ENCODE measurements at regions not wholly inside any gene's neighbourhood (a gene's known extent, or its start where the extent isn't known, plus 50 kb on each side); places are given as distances from the start of the nearest gene placed in this dataset.

DNA sequence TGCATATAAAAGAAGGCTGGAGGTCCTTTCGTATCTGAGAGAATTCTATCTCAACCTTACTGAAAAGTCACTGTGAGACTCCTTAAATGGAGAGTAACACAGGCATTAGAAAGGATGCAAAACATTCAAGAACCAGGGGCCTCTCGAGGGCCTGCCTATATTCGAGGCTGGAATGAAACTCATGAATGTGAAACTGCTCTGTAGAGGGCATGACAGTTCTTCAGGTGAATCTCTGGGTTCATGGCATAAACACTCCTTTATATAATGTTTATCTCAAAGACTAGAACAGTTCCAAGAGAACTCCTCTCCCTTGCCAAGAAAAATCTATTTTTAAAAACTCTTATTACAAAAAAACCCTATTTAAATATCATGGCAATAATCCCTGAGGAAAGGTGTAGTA is 113.9 kb downstream of the SEC61B start:
- Histone ChIP-seq H3K27me3 (ENCODE audit: insufficient read depth, low read length) (no peaks in the 10 kb centered on the region), H3K4me3 (ENCODE audit: low read length) (no peak overlapping the region), H3K36me3 (ENCODE audit: insufficient read depth, low read depth, low read length) (no peaks in the 10 kb centered on the region), H3K4me1 (ENCODE audit: insufficient read depth, low read length) (no peaks in the 10 kb centered on the region), H3K9ac (ENCODE audit: low read depth, low read length) (no peak overlapping the region), H3K9me3 (ENCODE audit: insufficient read depth, low read depth, low read length) (no peaks in the 10 kb centered on the region), H3K27ac (ENCODE audit: low read length) (no peak overlapping the region)

DNA sequence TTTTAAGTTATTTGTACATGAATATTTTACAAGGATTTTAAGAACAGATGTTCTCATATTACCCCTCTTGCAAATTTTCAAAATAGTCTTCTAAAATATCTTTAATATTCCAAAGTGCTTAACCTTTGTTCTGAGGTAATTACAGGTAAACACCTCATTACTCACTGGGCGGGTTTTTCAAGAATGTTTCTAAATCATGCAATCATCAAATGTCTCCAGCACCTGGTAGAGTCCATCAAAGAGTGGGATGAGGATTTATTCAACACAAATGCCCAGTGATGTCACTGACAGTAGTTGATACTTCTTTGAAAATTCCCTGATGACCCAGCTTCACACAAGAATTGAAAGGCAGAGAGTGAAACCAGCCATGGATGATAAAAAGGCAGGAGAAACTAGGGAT is 114.4 kb downstream of the SEC61B start:
- Histone ChIP-seq H3K9ac (ENCODE audit: low read depth, low read length) (no peak overlapping the region), H3K27me3 (ENCODE audit: insufficient read depth, low read length) (no peaks in the 10 kb centered on the region), H3K27ac (ENCODE audit: low read length) (no peak overlapping the region), H3K4me1 (ENCODE audit: insufficient read depth, low read length) (no peaks in the 10 kb centered on the region), H3K9me3 (ENCODE audit: insufficient read depth, low read depth, low read length) (no peaks in the 10 kb centered on the region), H3K36me3 (ENCODE audit: insufficient read depth, low read depth, low read length) (no peaks in the 10 kb centered on the region), H3K4me3 (ENCODE audit: low read length) (no peak overlapping the region)

GRCh38 chr9:99340281-99340680 is 118.2 kb downstream of the SEC61B start:
- Histone ChIP-seq H3K27me3 (ENCODE audit: insufficient read depth, low read length) (no peaks in the 10 kb centered on the region), H3K36me3 (ENCODE audit: insufficient read depth, low read depth, low read length) (no peaks in the 10 kb centered on the region), H3K9me3 (ENCODE audit: insufficient read depth, low read depth, low read length) (no peaks in the 10 kb centered on the region)

DNA sequence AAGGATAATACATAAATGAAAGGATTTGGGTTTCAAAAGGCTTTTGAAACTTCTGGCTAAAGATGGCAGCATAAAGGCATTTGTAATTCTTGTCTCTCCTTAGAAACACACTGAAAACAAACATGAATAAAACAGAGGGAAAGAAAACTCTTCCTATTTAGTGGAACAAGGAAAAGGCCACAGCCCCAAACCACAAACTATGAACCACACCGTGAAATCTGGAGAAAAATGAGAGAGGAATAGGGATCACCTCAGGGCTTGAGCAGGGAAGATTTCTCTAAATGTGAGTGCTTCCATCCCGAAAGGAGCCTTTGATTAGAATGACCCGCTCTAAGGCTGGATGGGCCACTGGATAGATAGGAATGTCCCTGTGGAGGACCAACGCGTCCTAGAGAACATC is 119.6 kb downstream of the SEC61B start:
- Histone ChIP-seq H3K4me1 (ENCODE audit: insufficient read depth, low read length) (no peaks in the 10 kb centered on the region), H3K9me3 (ENCODE audit: insufficient read depth, low read depth, low read length) (no peaks in the 10 kb centered on the region), H3K4me3 (ENCODE audit: low read length) (no peak overlapping the region), H3K36me3 (ENCODE audit: insufficient read depth, low read depth, low read length) (no peaks in the 10 kb centered on the region), H3K27me3 (ENCODE audit: insufficient read depth, low read length) (no peaks in the 10 kb centered on the region), H3K27ac (ENCODE audit: low read length) (no peak overlapping the region), H3K9ac (ENCODE audit: low read depth, low read length) (no peak overlapping the region)

More at GRCh38 chr9:99340281-99340680, 118.2 kb downstream of the SEC61B start:
- Histone ChIP-seq H3K9ac (ENCODE audit: low read depth, low read length) (no peak overlapping the region), H3K27ac (ENCODE audit: low read length) (no peak overlapping the region), H3K4me3 (ENCODE audit: low read length) (no peak overlapping the region), H3K4me1 (ENCODE audit: insufficient read depth, low read length) (no peaks in the 10 kb centered on the region)

DNA sequence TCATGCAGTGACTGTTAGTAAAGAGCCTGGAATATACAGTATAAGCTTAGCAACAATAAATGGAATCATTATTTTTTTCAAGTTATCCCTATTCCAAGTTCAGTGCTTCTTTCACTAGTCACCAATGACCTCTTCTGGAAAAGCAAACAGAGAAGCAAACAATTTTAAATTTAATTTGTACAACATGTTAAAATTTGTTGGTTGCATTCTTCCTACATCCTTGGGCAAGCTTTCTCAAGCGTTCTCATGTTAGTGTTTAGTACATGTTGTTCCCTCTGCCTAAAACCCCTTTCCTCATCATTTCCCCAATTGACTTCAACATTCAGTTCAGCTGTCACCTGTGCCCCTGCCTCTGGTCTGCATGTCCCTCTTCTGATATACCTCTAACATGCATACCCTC is 123.4 kb downstream of the SEC61B start:
- Histone ChIP-seq H3K4me3 (ENCODE audit: low read length) (no peak overlapping the region), H3K4me1 (ENCODE audit: insufficient read depth, low read length) (no peaks in the 10 kb centered on the region), H3K9me3 (ENCODE audit: insufficient read depth, low read depth, low read length) (no peaks in the 10 kb centered on the region), H3K36me3 (ENCODE audit: insufficient read depth, low read depth, low read length) (no peaks in the 10 kb centered on the region), H3K27ac (ENCODE audit: low read length) (no peak overlapping the region), H3K27me3 (ENCODE audit: insufficient read depth, low read length) (no peaks in the 10 kb centered on the region), H3K9ac (ENCODE audit: low read depth, low read length) (no peak overlapping the region)

DNA sequence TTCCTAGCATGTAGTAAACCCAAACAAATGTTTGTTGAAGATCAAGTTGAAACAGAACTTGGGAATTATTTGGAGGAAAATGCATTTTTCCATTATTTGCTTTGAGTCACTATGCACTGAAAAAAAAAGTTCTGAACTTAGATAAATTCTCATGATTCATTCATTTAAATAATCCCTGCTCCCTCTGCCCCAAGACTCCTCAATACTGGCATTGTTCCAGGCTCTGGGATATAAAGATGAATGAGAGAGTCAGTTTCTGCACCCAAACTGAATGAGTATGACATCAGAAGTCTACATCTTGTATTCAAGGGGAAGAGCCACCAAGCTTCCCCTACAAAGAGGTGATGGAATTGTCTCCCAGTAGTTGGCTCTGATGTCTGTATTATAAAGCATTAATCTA is 123.9 kb downstream of the SEC61B start:
- H3K27ac ChIP-seq (ENCODE audit: low read length): no peak overlapping the region

GRCh38 chr9:99347568-99347967 is 125.5 kb downstream of the SEC61B start:
- no peak overlapping the region for H3K27ac ChIP-seq (ENCODE audit: low read length)
- no peaks in the 10 kb centered on the region for H3K27me3 ChIP-seq (ENCODE audit: insufficient read depth, low read length)
- no peaks in the 10 kb centered on the region for H3K4me1 ChIP-seq (ENCODE audit: insufficient read depth, low read length)
- no peak overlapping the region for H3K9ac ChIP-seq (ENCODE audit: low read depth, low read length)
- H3K9me3 ChIP-seq (ENCODE audit: insufficient read depth, low read depth, low read length): no peaks in the 10 kb centered on the region
- no peak overlapping the region for H3K4me3 ChIP-seq (ENCODE audit: low read length)
- no peaks in the 10 kb centered on the region for H3K36me3 ChIP-seq (ENCODE audit: insufficient read depth, low read depth, low read length)

More for the DNA sequence above, 123.9 kb downstream of the SEC61B start:
- Histone ChIP-seq H3K27me3 (ENCODE audit: insufficient read depth, low read length) (no peaks in the 10 kb centered on the region), H3K36me3 (ENCODE audit: insufficient read depth, low read depth, low read length) (no peaks in the 10 kb centered on the region), H3K9me3 (ENCODE audit: insufficient read depth, low read depth, low read length) (no peaks in the 10 kb centered on the region), H3K9ac (ENCODE audit: low read depth, low read length) (no peak overlapping the region), H3K4me1 (ENCODE audit: insufficient read depth, low read length) (no peaks in the 10 kb centered on the region), H3K4me3 (ENCODE audit: low read length) (no peak overlapping the region)

DNA sequence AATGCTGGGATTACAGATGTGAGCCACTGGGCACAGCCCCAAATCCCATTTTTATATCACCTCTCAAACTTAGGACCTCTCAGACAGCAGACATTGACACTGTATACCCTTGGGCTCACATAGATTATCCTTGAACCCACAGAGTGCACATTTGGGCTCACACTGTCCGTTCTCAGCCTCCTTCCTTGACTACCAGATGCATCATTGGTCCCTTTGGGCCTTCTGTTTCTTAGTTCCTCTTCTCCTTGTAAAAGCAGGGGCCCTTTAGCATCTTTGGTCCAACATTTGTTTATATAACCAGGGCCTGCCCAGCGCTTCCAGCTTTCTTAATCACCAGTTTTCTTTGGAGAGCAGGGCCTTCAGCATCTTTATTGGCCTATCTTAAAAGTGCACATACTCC is 126.2 kb downstream of the SEC61B start:
- Histone ChIP-seq H3K4me1 (ENCODE audit: insufficient read depth, low read length) (no peaks in the 10 kb centered on the region), H3K27ac (ENCODE audit: low read length) (no peak overlapping the region), H3K27me3 (ENCODE audit: insufficient read depth, low read length) (no peaks in the 10 kb centered on the region), H3K4me3 (ENCODE audit: low read length) (no peak overlapping the region), H3K9me3 (ENCODE audit: insufficient read depth, low read depth, low read length) (no peaks in the 10 kb centered on the region), H3K36me3 (ENCODE audit: insufficient read depth, low read depth, low read length) (no peaks in the 10 kb centered on the region), H3K9ac (ENCODE audit: low read depth, low read length) (no peak overlapping the region)

- H3K9me3 ChIP-seq (ENCODE audit: insufficient read depth, low read depth, low read length): no peaks in the 10 kb centered on the region
- H3K9ac ChIP-seq (ENCODE audit: low read depth, low read length): no peak overlapping the region
- H3K27ac ChIP-seq (ENCODE audit: low read length): no peak overlapping the region
- no peaks in the 10 kb centered on the region for H3K36me3 ChIP-seq (ENCODE audit: insufficient read depth, low read depth, low read length)
- H3K27me3 ChIP-seq (ENCODE audit: insufficient read depth, low read length): no peaks in the 10 kb centered on the region
- no peaks in the 10 kb centered on the region for H3K4me1 ChIP-seq (ENCODE audit: insufficient read depth, low read length)
- no peak overlapping the region for H3K4me3 ChIP-seq (ENCODE audit: low read length)
Observed at GRCh38 chr9:99349870-99350269, 127.8 kb downstream of the SEC61B start.

GRCh38 chr9:99350461-99350860 is 128.4 kb downstream of the SEC61B start:
- no peaks in the 10 kb centered on the region for H3K9me3 ChIP-seq (ENCODE audit: insufficient read depth, low read depth, low read length)
- no peaks in the 10 kb centered on the region for H3K27me3 ChIP-seq (ENCODE audit: insufficient read depth, low read length)
- H3K4me3 ChIP-seq (ENCODE audit: low read length): no peak overlapping the region
- H3K36me3 ChIP-seq (ENCODE audit: insufficient read depth, low read depth, low read length): no peaks in the 10 kb centered on the region
- no peak overlapping the region for H3K27ac ChIP-seq (ENCODE audit: low read length)
- H3K4me1 ChIP-seq (ENCODE audit: insufficient read depth, low read length): no peaks in the 10 kb centered on the region
- H3K9ac ChIP-seq (ENCODE audit: low read depth, low read length): no peak overlapping the region

GRCh38 chr9:99351647-99352046 is 129.6 kb downstream of the SEC61B start:
- no peaks in the 10 kb centered on the region for H3K36me3 ChIP-seq (ENCODE audit: insufficient read depth, low read depth, low read length)
- no peak overlapping the region for H3K9ac ChIP-seq (ENCODE audit: low read depth, low read length)
- no peaks in the 10 kb centered on the region for H3K4me1 ChIP-seq (ENCODE audit: insufficient read depth, low read length)
- no peak overlapping the region for H3K27ac ChIP-seq (ENCODE audit: low read length)
- no peak overlapping the region for H3K4me3 ChIP-seq (ENCODE audit: low read length)
- H3K9me3 ChIP-seq (ENCODE audit: insufficient read depth, low read depth, low read length): no peaks in the 10 kb centered on the region
- H3K27me3 ChIP-seq (ENCODE audit: insufficient read depth, low read length): no peaks in the 10 kb centered on the region

- no peak overlapping the region for H3K9ac ChIP-seq (ENCODE audit: low read depth, low read length)
- H3K9me3 ChIP-seq (ENCODE audit: insufficient read depth, low read depth, low read length): no peaks in the 10 kb centered on the region
- no peaks in the 10 kb centered on the region for H3K4me1 ChIP-seq (ENCODE audit: insufficient read depth, low read length)
- H3K27ac ChIP-seq (ENCODE audit: low read length): no peak overlapping the region
- no peak overlapping the region for H3K4me3 ChIP-seq (ENCODE audit: low read length)
- H3K27me3 ChIP-seq (ENCODE audit: insufficient read depth, low read length): no peaks in the 10 kb centered on the region
- H3K36me3 ChIP-seq (ENCODE audit: insufficient read depth, low read depth, low read length): no peaks in the 10 kb centered on the region
Observed at GRCh38 chr9:99352826-99353225, 130.7 kb downstream of the SEC61B start.

DNA sequence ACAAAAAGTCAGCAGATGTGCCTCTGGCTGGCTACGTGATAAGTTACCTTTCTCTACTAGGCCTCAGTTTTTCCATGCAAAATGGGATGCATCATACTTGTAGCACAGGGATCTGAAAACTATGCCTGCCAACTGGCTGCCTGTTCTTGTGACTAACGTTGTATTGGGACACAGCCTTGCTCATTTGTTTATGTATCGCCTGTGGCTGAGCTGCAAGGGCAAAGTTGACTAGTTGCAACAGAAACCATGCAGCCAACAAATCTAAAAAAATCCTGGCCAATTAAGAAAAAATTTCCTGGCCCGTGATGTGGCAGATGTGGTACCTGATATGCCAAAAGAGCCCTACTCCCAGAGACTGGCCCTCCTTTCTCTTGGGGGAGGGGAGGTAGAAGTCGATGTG is 131.3 kb downstream of the SEC61B start:
- Histone ChIP-seq H3K4me3 (ENCODE audit: low read length) (no peak overlapping the region), H3K27ac (ENCODE audit: low read length) (no peak overlapping the region), H3K4me1 (ENCODE audit: insufficient read depth, low read length) (no peaks in the 10 kb centered on the region), H3K36me3 (ENCODE audit: insufficient read depth, low read depth, low read length) (no peaks in the 10 kb centered on the region), H3K27me3 (ENCODE audit: insufficient read depth, low read length) (no peaks in the 10 kb centered on the region), H3K9ac (ENCODE audit: low read depth, low read length) (no peak overlapping the region), H3K9me3 (ENCODE audit: insufficient read depth, low read depth, low read length) (no peaks in the 10 kb centered on the region)

Measured in iPS-20b (cell line).